ENCODE measurements at regions not wholly inside any gene's neighbourhood (a gene's known extent, or its start where the extent isn't known, plus 50 kb on each side); places are given as distances from the start of the nearest gene placed in this dataset.

- no peak for TF ChIP-seq CTCF (IDR thresholded peaks at IDR 0.05)
- TF ChIP-seq POLR2A (IDR thresholded peaks at IDR 0.05), result no peak
These were observed 299.4 kb downstream of the PSAT1 start for GRCh38 chr9:78596346-78596745.

All from breast epithelium (tissue), 3 donors.